Endothelial cell of umbilical vein (primary cell): ENCODE measurements at regions not wholly inside any gene's neighbourhood (a gene's known extent, or its start where the extent isn't known, plus 50 kb on each side); places are given as distances from the start of the nearest gene placed in this dataset.

ENCODE experiments used
- BruUV-seq: library from RNA; stranded (reverse); fragments of 400-500 nt; replicated peaks from 2 replicates; lab custom pipeline; 2021; lab: Mats Ljungman, UMichigan
- CTCF ChIA-PET: fragments of 300-600, 350-600 bp; sonication (Branson Sonifier 250); formaldehyde crosslinking; loops from one replicate; lab custom pipeline; 2021; ENCODE audit warnings: antibody characterized with exemption, inconsistent platforms; lab: Charles Lee
- POLR2A ChIA-PET: fragments of 300-600, 350-600 bp; sonication (Branson Sonifier 250); formaldehyde crosslinking; loops from one replicate; lab custom pipeline; 2021; ENCODE audit warnings: antibody characterized with exemption, inconsistent platforms; lab: Charles Lee
- DNase-seq: peaks from one replicate; pipeline ENCODE4 v3.0.0-alpha.2; 2011; ENCODE audit warnings: low read depth, low spot score
- FAIRE-seq: peaks from 2 replicates; lab custom pipeline; 2011; peaks lifted over from hg19 to GRCh38; lab: Jason Lieb, UNC
- H2AFZ ChIP-seq: 2 replicates; pipeline ENCODE4 v1.6.0; 2012; ENCODE audit warnings: low read depth, low read length, control low read depth, inconsistent platforms
- H3K27ac ChIP-seq: 2 replicates; pipeline ENCODE4 v1.5.1; 2011; ENCODE audit warnings: low read depth, mild to moderate bottlenecking, control low read depth, low read length, moderate library complexity; ENCODE audit not compliant: insufficient read depth
- H3K27me3 ChIP-seq, 2 experiments: 2 replicates each; pipeline versions ENCODE4 v1.6.0 to v1.6.1; 2011; ENCODE audit warnings: low read length in 2 of 2, mixed read lengths in 1 of 2; ENCODE audit not compliant: control insufficient read depth in 2 of 2, insufficient read depth in 2 of 2
- H3K36me3 ChIP-seq, 2 experiments: 2 replicates in 1 of 2; 3 replicates in 1 of 2; pipeline ENCODE4 v1.5.1; 2011; ENCODE audit warnings: low read length in 2 of 2, mild to moderate bottlenecking in 1 of 2, moderate library complexity in 1 of 2; ENCODE audit not compliant: control insufficient read depth in 2 of 2, insufficient read depth in 2 of 2; ENCODE audit errors: extremely low read depth in 1 of 2
- H3K4me1 ChIP-seq: 3 replicates; pipeline ENCODE4 v1.5.1; 2011; ENCODE audit warnings: mild to moderate bottlenecking, low read length; ENCODE audit not compliant: control insufficient read depth, insufficient read depth; ENCODE audit errors: extremely low read depth
- H3K4me2 ChIP-seq: 2 replicates; pipeline ENCODE4 v1.6.1; 2011; ENCODE audit warnings: low read length, control low read depth, mixed read lengths; ENCODE audit not compliant: insufficient read depth
- H3K4me3 ChIP-seq, 3 experiments: fragments of 200-600 bp in 1 of 3; sonication (generic), shearing (Covaris generic) in 1 of 3; replicated peaks in 1 of 3; 2 replicates each; pipeline ENCODE4 v1.5.1; 2011 to 2016; ENCODE audit warnings: control low read depth in 3 of 3, low read length in 3 of 3, mild to moderate bottlenecking in 2 of 3, inconsistent platforms in 1 of 3, low read depth in 1 of 3, moderate library complexity in 1 of 3; ENCODE audit not compliant: insufficient read depth in 1 of 3
- H3K79me2 ChIP-seq: 2 replicates; pipeline ENCODE4 v1.6.0; 2012; ENCODE audit warnings: low read length, inconsistent platforms; ENCODE audit not compliant: control insufficient read depth, insufficient read depth
- H3K9ac ChIP-seq: replicated peaks from 2 replicates; pipeline ENCODE3; 2011; ENCODE audit warnings: low read length, control low read depth; ENCODE audit not compliant: insufficient read depth; ENCODE audit errors: extremely low read depth
- H3K9me1 ChIP-seq: replicated peaks from 3 replicates; pipeline ENCODE4 v1.6.0; 2011; ENCODE audit warnings: mild to moderate bottlenecking, low read length; ENCODE audit not compliant: control insufficient read depth, insufficient read depth; ENCODE audit errors: extremely low read depth
- H3K9me3 ChIP-seq: replicated peaks from 2 replicates; pipeline ENCODE4 v1.5.1; 2012; ENCODE audit warnings: low read length, inconsistent platforms; ENCODE audit not compliant: control insufficient read depth, insufficient read depth
- H4K20me1 ChIP-seq: replicated peaks from 2 replicates; pipeline ENCODE3; 2011; ENCODE audit warnings: mild to moderate bottlenecking, low read length; ENCODE audit not compliant: control insufficient read depth, insufficient read depth; ENCODE audit errors: extremely low read depth
- CTCF ChIP-seq, 2 donors: IDR thresholded peaks; 1 replicate in 1 of 2; 2 replicates in 1 of 2; pipeline ENCODE4 v1.5.1; 2011; ENCODE audit warnings: low read length in 2 of 2, mild to moderate bottlenecking in 2 of 2, moderate library complexity in 2 of 2, control low read depth in 1 of 2, inconsistent platforms in 1 of 2, low read depth in 1 of 2; ENCODE audit not compliant: insufficient read depth in 1 of 2; ENCODE audit errors: extremely low read depth in 1 of 2
- EZH2 ChIP-seq: IDR thresholded peaks from 2 replicates; pipeline ENCODE4 v1.6.1; 2012; ENCODE audit warnings: borderline replicate concordance, low read depth, mild to moderate bottlenecking, moderate library complexity, low read length, inconsistent platforms; ENCODE audit not compliant: severe bottlenecking
- JUN ChIP-seq: IDR thresholded peaks from 2 replicates; pipeline ENCODE4 v1.6.1; 2011; ENCODE audit warnings: borderline replicate concordance, low read depth; ENCODE audit not compliant: insufficient read length, insufficient read depth
- MAX ChIP-seq: IDR thresholded peaks from 2 replicates; pipeline ENCODE4 v1.6.1; 2011; ENCODE audit not compliant: insufficient read depth, insufficient read length
- MYC ChIP-seq: IDR thresholded peaks from one replicate; pipeline ENCODE4 v1.6.1; 2011; ENCODE audit warnings: mild to moderate bottlenecking, low read depth, low read length
- dilution Hi-C: fragments of 300-500 bp; cut with MboI; formaldehyde crosslinking; loops from one replicate; pipeline ENCODE4 v1.15.0; 2019; ENCODE audit warnings: low sequenced_read_pairs; ENCODE audit not compliant: extremely low pct_ligation_motif_present
- intact Hi-C: fragments of 100-400 bp; cut with micrococcal nuclease; formaldehyde crosslinking; loops from one replicate; pipeline ENCODE4 v1.10.0; 2022

DNA sequence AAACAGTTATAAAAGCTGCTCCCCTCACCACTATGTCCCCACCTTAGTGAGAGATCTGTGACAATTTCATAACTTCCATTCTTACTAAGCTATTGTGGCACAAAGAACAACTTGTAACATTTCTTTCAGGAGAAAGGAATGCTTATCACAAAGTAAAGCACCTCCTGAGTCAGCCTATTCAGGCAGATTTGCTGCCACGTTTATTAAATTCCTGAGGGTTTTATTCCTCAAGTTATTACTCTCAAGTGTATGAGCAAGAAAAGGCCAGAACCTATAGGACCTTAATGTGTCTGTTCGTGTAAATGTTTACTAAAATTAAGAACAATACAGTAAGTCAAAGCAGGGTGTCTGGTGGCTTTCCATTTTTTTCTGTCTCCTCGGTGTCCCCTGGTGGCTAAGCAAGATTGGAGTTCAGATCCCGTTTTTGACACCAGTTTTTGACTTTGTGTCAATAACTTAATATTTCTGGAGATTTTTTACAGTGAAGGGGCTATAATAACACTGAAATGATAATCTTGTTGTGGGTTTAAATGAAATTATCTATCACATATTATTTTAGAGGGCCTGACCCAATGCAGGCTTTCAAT, 1539.6 kb downstream of the BRINP3 start:
- ChIA-PET POLR2A (no interaction called here), CTCF (interaction anchor here (0.7 to 2.7 kb wide), 6 partner anchors 13 to 1887 kb away, joined by 3 to 14 read pairs (median 4); no protein-coding TSS in a partner anchor)
- H3K4me2 ChIP-seq: no peak overlapping the region
- DNase-seq (peak; percentile 53), FAIRE-seq (no peak)
- intact Hi-C loops (loop anchor here (1.0 to 10.0 kb wide), 4 partner anchors 453 to 1887 kb away; no protein-coding TSS in a partner anchor), dilution Hi-C loops (no loop called here)
- no peaks in the 10 kb centered on the region for H3K79me2 ChIP-seq
- no peaks in the 10 kb centered on the region for H4K20me1 ChIP-seq
- H2AFZ ChIP-seq: peak overlapping the region; percentile 91
- no TSS peak for BruUV-seq
- H3K4me1 ChIP-seq: no peaks in the 10 kb centered on the region
- no peaks in the 10 kb centered on the region for H3K9me1 ChIP-seq
- TF ChIP-seq JUN (no peak), MAX (no peak), MYC (no peak), CTCF (IDR thresholded peaks at IDR 0.05; ENCODE audit: extremely low read depth in 1 of 2, insufficient read depth in 1 of 2, low read depth in 1 of 2, low read length in 2 of 2) (peak; percentile 35 to 41), EZH2 (no peak)
- H3K27ac ChIP-seq: peak overlapping the region; percentile 23
- H3K9ac ChIP-seq: peak overlapping the region; percentile 9
- H3K36me3 ChIP-seq: no peaks in the 10 kb centered on the region
- H3K4me3 ChIP-seq: no peak overlapping the region
- H3K27me3 ChIP-seq: no peaks in the 10 kb centered on the region
- no peaks in the 10 kb centered on the region for H3K9me3 ChIP-seq
